Inflammatory macrophage (primary cell): ENCODE measurements at regions not wholly inside any gene's neighbourhood (a gene's known extent, or its start where the extent isn't known, plus 50 kb on each side); places are given as distances from the start of the nearest gene placed in this dataset.

Source experiments
- DNase-seq, 2 donors: peaks; one replicate each; pipeline ENCODE4 v3.0.0-alpha.2; 2020 to 2022

DNA sequence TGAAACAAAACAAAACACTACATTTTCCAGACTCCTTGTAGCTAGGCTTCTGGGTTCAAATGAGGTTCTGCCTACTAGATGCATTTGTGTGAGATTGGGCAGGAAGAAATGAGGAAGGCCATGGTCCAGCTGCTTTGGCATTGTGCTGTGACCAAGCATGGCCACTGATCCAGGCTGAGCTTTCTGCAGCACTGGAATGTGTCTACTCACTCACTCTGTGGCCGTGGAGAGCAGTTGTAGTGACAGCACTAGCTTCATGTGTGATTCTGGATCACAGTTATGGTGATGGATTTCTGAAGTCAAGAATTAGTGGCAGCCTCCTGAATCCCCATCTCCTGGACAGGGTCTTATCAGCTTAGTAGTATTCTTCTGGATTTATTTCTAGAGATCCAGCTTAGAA, 358.9 kb downstream of the GPAT3 start:
- no peak for DNase-seq

DNA sequence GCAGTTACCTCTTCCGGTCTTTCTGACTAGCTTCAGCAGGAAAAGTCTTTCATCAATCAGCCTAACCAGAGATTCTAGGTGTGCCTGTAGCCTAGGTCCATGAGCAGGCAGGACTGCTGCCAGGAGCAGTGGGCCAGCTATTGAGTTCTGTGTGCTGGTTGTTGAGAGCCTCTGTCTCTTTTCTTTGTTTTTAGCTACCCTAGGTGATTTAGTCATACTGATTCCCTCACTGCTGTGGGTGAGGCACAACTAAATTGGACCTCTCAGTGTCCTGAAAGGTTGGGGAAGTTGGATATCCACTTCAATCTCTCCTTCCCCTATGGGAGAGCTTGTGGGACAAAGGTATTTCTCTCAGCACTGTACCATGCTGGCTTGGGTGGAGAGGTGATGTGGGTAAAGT, 354.9 kb downstream of the GPAT3 start:
- DNase-seq, result no peak

DNA sequence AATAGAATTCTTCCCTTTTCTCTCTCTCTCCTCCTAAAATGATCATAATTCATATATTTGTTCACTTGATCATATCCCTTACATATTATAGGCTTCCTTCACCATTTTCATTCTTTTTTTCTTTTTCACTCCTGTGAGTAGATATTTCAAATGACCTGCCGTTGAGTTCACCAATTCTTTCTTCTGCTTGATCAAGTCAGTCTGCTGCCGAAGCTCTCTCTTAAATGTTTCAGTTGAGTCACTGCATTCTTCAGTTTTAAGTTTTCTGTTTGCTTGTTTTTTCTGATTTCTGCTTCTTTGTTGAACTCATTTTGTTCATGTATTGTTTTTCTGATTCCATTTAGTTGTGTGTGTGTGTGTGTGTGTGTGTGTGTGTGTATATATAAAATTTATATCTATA, 354.3 kb downstream of the GPAT3 start:
- no peak for DNase-seq

DNA sequence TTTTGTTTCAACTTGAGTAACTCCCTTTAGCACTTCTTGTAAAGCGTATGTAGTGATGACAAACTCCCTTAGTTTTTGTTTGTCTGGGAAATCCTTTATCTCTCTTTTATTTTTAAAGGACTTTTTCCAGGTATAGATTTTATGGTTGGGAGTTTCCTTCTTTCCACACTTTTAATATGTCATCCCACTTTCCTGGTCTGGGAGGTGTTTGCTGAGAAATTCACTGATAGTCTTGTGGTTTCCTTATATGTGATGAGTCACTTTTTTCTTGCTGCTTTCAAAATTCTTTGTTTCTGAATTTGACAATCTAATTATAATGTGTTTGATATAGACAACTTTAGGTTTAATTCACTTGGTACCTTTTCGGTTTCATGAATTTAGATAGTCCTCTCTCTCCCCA, 353.9 kb downstream of the GPAT3 start:
- DNase-seq, result no peak

DNA sequence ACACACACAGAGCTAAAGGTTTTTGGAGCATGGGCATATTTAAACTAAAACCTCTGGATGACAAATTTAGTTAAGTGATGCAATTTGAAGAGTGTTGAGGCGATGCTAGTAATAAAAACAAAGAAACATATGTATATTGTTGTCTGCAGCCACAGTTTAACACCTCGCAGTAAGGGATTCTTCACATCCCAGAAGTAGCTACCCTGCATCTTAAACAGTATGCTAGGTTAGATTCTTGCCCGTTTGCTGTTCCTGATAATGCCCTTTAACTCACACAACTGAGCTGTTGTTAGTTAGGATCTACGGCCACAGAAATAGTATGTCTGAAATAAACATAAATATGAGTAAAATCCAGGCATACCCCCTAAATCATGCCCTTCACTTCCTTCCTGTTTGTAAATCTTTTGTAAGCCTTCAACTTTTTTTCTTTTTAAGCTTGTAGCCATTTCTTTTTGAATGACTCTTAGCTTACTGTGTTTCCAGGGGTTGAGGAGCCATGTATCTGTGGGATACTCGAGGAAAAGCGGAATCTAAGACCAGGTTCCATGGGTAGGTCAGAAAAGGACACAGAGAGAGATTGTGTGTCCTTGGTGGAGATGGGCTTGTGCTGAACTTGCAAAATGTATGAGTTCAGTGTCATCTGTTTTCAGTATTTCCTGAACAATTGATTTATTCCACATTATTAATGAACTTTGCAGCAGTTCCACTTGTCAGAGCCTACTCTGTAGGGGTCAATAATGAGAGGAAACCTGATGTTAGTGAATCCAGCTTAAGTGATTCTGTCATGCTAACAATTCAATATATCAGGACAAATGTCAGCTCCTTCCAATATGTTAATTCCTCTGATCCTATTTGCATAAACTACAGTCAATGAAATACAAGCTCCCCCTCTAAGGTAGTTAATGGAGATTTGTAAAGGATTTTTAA, 349.6 kb downstream of the GPAT3 start:
- no peak for DNase-seq

DNA sequence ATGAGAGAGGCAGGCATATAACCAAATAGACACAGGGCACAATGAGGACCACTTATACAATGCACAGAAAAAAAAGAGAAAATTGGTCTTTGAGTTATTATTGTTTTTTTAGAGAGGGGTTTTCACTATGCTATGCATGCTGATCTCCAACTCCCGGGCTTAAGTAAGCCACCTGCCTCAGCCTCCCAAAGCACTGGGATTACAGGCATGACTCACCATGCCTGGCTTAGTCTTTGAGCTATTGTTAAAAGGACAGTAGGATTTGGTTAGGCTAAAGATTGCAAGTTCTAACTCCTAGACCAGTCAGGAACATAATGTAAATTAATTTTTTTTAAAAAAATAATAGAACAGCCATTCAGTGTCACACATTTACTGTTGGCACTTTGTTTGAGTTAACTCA, 340.1 kb downstream of the GPAT3 start:
- no peak for DNase-seq

DNA sequence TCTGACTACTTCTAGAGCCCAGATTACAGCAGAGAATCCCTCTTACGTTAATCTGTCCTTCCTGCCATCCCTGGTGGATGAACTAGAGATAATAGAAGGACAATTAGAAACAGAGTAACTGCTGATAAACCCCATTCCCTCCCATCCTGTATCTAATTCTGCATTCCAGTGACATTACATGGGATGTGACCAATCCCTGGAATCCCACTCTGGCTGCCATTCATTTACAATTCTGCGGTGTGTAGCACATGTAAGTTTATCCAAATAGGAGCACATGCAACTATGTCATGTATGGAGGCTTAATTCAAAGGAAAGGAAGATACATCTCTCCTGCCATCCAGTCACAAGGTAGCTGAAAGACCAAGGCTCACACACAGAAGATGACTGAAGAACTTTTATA, 339.5 kb downstream of the GPAT3 start:
- no peak for DNase-seq

DNA sequence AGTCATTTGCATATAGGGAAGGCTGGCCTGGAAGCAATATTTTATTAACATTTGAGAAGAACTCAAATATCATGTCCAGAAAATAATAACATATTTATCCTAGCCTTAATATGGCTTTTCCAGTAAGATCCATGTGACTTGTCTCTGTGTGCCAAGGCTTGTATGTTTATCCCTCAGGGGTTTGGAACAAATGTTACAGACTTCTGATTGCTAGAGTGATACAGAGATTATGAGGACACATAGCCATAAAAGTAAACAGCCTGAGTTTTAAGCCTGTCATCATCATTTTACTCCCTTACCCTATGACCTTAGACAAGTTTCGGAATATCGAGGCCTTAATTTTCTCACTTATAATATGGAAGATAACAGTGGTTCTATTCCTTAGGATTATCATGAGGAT, 338.1 kb downstream of the GPAT3 start:
- DNase-seq, result no peak

DNA sequence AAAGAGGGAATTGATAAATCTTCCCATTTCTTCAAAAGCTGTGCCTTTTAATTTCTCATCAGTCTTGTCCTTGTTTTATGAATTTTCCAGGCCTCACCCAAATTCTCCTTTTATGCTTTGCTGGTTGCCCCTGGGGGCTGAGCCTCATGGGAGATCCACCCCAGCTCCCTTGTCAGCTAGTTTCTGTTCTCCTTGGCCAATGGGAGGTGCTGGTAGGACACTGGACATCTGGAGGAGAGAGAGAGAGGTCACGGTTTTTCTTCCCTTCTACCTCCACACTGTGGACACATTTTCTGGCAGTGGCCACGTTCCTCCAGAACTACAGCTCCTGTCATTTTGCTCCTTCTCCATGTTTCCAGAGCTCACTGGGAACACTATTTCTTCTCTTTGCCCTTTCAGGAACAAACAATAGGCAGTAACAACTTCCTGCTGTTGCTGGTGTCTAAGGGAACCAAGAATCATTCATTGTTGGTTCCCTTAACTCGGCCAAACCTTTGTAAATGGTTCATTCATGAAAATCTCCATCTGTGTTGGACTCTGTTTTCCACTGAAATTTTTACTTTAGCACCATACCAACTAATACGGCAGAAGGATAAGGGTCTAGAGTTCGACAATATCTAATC, 334.5 kb downstream of the GPAT3 start:
- DNase-seq, result no peak

DNA sequence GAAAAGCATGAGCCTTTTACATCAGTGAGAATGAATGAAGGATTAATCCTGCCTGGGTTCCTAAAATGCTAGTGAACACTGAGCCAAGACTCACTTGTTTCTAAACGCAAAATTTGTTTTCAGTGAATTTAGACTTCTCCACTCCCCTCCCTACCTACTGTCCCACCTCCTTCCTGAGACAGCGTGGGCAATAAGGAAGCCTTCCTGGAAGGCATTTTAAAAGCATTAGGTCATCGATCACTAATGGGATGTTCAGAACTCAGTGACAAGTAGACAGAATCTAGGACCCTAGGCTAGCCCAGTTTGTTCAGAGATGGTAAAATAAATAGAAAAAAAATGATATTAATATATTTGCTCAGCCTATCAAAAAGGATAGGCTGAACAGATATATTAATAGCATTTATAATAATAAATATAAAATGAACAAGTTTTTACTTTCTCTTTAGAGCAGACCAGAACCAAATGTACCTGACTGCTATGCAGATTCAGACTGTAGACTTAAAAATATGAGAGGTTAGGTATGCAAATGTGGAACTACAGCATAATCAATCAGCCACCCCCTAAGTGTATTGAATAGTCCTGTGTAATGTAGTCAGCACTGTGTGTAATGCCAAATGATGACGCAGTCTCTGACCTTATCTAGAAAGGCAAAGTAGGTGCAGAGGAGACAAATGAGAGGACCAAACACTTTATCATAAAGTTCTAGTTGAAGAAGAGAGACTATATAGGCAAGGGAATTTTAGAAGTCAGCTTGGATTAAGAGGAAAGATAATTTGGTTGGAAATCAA, 331.1 kb downstream of the GPAT3 start:
- DNase-seq, result no peak

DNA sequence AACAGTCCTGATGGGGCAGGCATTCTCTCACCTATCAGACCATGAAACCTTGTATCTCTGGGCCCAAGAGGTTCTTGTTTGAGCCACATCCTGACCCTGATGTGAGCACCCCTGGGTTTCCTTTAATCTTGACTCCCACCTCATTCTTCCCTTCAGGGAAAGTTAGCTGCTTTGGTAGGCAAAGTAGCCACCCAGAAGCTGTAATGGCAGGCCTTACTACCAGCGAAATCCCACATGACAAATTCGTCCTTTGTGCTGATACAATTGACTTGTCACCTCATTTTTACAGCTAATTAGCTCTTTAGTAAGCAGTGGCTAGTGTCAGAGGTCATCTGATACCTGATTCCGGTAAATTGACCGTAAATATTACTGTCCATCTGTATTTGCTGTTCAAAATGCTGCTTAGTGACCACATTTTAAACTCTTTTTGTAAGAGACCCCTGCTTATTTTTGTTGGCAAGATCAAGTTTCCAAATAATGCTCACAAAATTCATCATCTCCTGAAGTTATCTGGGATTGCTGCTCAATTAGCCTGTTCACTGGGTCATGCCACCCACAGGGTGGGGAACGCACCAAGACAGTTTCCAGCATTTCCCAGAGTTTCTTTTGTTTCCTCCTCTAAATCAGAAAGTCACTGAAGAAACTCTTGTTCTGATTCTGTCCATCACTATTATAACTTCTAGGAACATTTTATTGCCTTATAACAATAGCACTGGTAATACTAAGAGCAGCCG, 329.7 kb downstream of the GPAT3 start:
- DNase-seq, result no peak

DNA sequence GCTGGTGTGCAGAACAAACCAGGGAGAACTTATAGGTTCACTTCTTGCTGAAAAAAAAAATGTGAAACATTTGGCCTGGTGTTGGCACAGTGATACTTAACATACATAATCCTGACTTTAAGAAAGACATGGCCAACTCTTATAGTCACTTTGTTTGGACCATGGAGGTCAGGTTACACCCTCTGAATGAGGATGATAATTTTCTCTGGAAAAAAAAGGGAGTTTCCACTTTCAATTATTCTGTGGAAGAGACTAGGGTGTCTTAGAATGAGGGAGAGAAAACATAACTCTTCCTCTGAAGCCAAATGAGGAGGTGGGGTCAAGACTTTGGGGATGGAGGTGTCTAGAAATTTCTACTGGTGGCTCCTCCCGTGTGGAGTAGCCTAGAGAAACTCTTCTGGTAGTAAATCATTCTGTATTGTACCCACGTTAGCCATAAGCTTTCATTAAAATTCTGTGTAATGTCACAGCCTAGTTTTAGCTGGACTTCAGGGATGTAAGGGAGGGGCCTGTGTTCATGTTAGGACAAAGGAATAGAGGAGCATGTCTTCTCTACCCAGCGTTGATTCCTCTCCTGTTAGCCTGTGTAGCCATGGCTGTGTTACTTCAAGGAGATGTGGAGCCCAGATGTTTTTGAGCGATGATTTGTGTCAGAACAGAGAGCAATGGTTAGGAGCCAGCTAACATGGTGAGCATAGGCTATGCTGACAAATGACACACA, 328.3 kb downstream of the GPAT3 start:
- DNase-seq, result no peak

DNA sequence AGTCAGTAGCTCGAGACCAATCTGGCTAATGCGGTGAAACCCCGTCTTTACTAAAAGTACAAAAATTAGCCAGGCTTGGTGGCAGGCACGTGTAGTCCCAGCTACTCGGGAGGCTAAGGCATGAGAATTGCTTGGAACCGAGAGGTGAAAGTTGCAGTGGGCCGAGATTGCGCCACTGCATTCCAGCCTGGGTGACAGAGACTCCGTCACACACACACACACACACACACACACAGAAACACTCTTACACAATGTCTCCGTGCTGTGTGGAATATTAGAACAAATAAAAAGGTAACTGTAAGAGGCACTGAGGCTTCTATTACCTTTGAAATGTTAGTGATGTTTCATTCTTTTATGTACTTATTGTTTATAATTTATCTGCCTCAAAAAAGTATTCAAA, 326.6 kb downstream of the GPAT3 start:
- DNase-seq, result no peak

DNA sequence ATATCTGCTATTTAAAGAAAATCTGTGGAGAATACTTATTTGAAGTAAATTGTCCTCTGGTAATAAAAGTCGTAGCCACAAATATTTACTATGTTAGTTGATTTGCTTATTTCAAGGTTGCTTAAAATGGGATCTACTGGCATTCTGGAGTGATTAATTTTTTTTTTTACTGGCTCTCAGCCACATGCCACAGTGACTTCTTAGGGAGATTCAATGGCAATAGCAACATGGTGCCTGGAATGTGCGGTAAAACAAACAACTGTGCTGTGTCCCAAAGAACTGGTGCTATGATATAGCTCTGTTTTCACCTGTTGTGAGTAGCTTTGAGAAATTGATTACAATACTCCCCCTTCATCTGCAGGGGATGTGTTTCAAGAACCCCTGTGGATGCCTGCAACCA, 324.3 kb downstream of the GPAT3 start:
- no peak for DNase-seq

DNA sequence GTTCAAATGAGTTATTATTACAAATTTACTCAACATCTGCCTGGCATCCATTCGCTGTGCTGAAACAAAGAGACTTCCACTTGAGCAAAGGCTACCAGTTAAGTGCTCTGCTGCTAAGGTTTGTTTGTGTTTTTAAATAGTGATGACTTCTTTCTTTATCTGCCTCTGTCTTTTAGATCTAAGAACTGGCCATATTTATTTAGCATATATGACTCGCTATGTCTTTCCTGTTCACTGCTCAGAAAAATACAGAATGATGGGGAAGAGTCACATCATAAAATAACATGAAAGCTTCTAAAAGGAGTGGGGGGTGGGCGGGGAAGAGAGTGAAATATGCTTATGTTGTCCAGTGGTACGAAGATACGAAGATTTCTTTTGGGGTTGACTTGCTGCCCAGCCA, 322.2 kb downstream of the GPAT3 start:
- DNase-seq, result no peak

DNA sequence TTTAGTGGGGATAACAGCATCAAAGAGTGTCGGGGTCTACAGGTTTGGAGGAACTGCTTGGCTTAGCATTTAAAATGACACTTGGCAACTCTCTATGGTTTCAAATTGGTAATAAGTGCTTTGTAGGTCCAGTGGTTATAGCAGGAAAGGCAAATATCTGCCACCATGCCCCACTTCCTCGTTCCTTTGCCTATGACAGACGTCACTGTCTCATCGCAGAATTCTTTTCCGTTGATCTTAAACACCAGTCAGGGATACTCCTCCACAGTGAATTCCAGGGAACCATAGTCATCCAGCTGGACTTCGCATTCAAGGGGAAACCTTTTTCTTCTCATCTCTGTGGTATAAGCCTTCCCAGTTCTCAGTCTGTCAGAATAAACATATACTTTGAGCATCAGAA, 319.1 kb downstream of the GPAT3 start:
- DNase-seq, result no peak

DNA sequence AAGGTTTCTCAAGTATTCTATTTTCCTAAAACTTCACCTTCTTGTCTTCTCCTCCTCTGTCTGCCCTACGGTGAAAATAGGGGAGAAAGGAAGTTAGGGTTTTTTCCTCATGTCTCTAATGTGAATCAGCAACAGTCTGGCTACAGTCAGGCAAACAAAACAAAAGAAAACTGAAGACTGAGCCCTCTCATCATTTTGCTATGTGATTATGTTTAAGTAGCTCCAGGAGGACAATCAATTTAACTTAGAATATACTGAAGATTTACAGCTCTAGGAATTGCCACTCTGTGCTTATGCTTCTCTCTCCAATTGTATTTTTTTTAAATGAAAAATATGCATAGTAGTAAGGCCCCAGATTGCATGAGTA, 316.2 kb downstream of the GPAT3 start:
- no peak for DNase-seq

DNA sequence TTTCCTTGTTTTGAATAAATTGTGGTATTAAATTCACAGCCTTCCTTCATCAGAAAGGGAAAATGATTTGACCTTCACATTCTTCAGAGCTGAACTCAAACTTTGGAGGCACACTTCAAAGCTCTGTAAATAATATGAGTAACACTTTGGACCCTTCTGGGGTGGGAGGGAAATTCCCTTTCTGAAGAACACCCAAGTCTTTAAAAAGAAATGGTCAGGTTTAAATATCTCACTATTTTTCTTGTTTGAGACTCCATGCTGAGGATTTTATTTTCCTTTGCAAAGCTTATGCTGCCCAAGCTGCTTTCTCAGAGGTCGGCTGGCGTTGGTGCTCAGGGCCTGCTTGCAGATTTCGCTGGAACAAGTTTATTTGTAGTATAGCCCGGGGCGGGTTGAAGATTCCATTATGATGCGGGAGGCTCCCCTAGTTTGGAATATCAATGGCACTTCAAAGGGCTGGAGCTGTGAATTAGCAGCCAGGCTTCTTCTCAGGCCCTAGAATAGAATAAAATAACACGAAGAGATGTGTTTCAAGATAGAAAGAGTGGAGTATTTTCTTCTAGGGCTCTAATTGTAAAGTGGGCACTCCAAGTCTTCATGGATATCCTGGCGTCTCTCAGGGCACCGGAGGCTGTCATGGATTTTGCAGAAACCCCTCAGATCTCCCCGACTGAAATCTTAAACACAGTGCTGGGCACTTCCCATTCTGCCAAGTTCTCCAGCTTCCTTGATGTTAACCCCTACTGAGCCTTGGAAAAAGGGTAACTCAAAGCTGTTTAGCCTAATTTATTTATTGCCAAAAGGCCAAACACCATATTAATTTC, 315.6 kb downstream of the GPAT3 start:
- DNase-seq, result no peak

DNA sequence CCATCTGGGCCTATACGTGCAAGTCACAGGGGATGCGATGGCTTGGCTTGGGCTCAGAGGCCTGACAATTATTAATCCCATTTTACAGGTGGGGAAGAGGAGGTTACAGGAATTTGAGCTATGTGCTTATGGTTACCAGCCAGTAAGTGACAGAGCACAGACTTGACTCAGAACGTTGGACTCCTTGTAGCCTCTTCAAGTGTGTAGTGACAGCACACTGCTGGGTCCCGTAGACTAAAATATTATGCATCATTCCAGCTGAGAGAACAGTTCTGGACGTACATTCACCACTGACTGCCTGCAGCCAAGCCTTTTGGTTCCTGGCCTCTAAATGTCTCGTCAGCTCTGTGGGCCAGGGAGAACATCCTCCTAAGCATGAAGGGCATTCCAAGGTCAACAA, 314.5 kb downstream of the GPAT3 start:
- DNase-seq, result no peak

DNA sequence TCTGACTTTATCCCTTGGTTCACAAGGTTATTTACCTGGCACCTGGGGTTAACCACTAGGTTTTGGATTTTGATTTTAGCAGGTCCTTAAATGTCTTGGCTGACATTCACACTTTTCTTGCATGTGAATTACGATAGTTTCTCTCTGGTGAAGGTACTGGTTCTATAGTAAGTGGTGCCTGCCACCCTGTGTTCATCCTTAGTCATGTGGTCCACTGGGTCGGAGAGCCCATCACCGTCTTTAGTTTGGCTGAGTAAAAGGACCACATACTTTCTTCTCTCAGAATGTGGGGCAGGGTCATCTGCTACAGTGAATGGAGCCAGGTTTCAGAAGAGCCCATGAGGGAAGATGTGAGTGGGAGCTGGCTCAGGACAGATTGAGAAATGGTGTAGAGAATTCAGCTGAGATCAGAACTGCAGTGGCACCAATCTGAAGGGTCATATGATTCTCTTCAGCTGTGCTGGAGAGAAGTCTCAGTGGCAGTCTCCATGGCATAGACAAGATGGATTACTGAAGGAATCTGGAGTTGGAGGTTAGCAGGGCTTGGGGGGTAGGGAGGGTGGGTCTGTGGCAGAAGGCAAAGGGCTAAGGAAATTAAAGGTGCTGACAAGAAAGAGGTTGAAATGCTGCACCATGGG, 310.4 kb downstream of the GPAT3 start:
- no peak for DNase-seq

DNA sequence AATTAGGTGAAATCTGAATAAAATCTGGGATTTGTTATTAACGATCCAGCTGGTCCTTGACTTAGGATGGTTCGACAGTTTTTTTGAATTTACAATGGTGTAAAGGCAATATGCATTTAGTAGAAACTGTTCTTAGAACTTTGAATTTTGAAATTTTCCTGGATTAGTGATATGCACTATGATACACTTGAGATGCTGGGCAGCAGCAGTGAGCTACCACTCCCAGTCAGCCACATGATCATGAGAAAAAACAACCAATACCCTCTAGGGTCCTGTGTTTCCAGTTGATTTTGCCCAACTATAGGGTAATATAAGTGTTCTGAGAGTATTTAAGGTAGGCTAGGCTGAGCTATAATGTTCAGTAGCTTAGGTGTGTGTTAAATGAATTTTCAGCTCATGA, 303.7 kb downstream of the GPAT3 start:
- no peak for DNase-seq
